Gastroesophageal sphincter (tissue), 4 donors: ENCODE measurements at regions not wholly inside any gene's neighbourhood (a gene's known extent, or its start where the extent isn't known, plus 50 kb on each side); places are given as distances from the start of the nearest gene placed in this dataset.

Source experiments
- ATAC-seq: fragments of 150-250 bp; one replicate; pipeline ENCODE4 v1.9.1; 2016; ENCODE audit warnings: mild to moderate bottlenecking, moderate library complexity
- H3K27ac ChIP-seq, 4 donors: fragments of 200-600 bp; sonication (generic) in 3 of 4; 1 replicate in 3 of 4; 2 replicates in 1 of 4; pipeline ENCODE4 v1.5.1; 2016 to 2019
- H3K27me3 ChIP-seq: fragments of 200-600 bp; sonication (generic); one replicate; pipeline ENCODE4 v1.5.1; 2019
- H3K36me3 ChIP-seq, 2 donors: fragments of 200-600 bp; sonication (generic); one replicate each; pipeline ENCODE4 v1.5.1; 2019; ENCODE audit warnings: control low read depth in 1 of 2
- H3K4me1 ChIP-seq, 3 donors: fragments of 200-600 bp; sonication (generic); 1 replicate in 2 of 3; 2 replicates in 1 of 3; pipeline ENCODE4 v1.5.1; 2016 to 2019; ENCODE audit warnings: control low read depth in 2 of 3
- H3K4me3 ChIP-seq, 2 donors: fragments of 200-600 bp; sonication (generic); one replicate each; pipeline ENCODE4 v1.5.1; 2019; ENCODE audit warnings: mild to moderate bottlenecking in 1 of 2, moderate library complexity in 1 of 2
- H3K9me3 ChIP-seq, 3 donors: fragments of 200-600 bp; sonication (generic); one replicate each; pipeline ENCODE4 v1.5.1; 2017 to 2019; ENCODE audit warnings: control low read depth in 2 of 3
- CTCF ChIP-seq, 4 experiments: fragments of 200-600 bp in 2 of 4; fragments of 450-650 bp in 2 of 4; sonication (generic) in 1 of 4; IDR thresholded peaks; one replicate each; pipeline ENCODE4 v1.5.1; 2017 to 2019; ENCODE audit warnings: antibody characterized with exemption in 4 of 4, mild to moderate bottlenecking in 2 of 4, moderate library complexity in 2 of 4
- EP300 ChIP-seq: sonication (generic); formaldehyde crosslinking; IDR thresholded peaks from one replicate; pipeline ENCODE4 v1.6.1; 2017; ENCODE audit warnings: antibody characterized with exemption, mild to moderate bottlenecking
- POLR2A ChIP-seq, 2 donors: fragments of 450-650 bp; IDR thresholded peaks; one replicate each; pipeline ENCODE4 v1.6.1; 2017; ENCODE audit warnings: antibody characterized with exemption in 2 of 2, mild to moderate bottlenecking in 2 of 2, moderate library complexity in 1 of 2
- POLR2AphosphoS5 ChIP-seq: sonication (generic); formaldehyde crosslinking; IDR thresholded peaks from one replicate; pipeline ENCODE4 v1.6.1; 2017; ENCODE audit warnings: antibody characterized with exemption
- WGBS, 2 donors: methylation state at CpG; one replicate each; pipeline ENCODE4 v1.1.5; 2018; ENCODE audit warnings: low coverage in 1 of 2; 5-methylcytosine and 5-hydroxymethylcytosine counted together

DNA sequence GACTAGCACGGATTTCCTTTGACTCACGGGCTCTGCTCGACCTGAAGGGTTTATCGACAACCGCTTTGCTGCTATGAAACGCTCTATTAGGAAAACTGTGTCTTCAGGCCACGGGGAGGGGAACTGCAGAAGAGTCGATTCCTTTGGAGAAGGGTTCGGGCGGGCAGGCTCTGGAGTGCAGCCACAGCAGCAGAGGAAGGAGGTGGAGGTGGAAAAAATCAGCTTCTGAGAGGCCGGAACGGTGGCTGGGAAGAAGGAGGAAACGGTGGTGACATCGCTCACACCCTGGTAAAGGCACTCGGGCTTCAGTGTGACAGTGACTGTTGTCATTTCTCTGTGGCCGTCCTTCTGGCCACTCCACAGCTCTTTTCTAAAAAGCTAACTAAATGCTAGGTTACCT lies 64.6 kb upstream of the MGMT start:
- Histone ChIP-seq H3K36me3 (no peaks in the 10 kb centered on the region), H3K27ac (no peak overlapping the region), H3K4me1 (peaks cover 0 to 18% (median 5%) of the 10 kb centered on the region in 3 donors), H3K4me3 (no peak overlapping the region), H3K27me3 (no peaks in the 10 kb centered on the region), H3K9me3 (no peaks in the 10 kb centered on the region)
- no peak for TF ChIP-seq EP300
- no peak for TF ChIP-seq POLR2AphosphoS5
- no peak for TF ChIP-seq POLR2A (IDR thresholded peaks at IDR 0.05)
- 67 to 84% methylated on average over 9 to 13 of the region's 16 CpGs for WGBS, 2 donors
- no peak for ATAC-seq

GRCh38 chr10:129404091-129404490 lies 63.0 kb upstream of the MGMT start:
- ATAC-seq: no peak
- Histone ChIP-seq H3K27ac (no peak overlapping the region), H3K27me3 (no peaks in the 10 kb centered on the region), H3K9me3 (no peaks in the 10 kb centered on the region), H3K4me3 (no peak overlapping the region), H3K36me3 (no peaks in the 10 kb centered on the region), H3K4me1 (peaks cover 0 to 2% (median 0%) of the 10 kb centered on the region in 3 donors)
- 90% methylated on average over 2 of the region's 13 CpGs; no CpG with 5 or more reads in 1 of the 2 donors for WGBS, 2 donors
- no peak for TF ChIP-seq CTCF (IDR thresholded peaks at IDR 0.05)
- TF ChIP-seq POLR2A (IDR thresholded peaks at IDR 0.05): no peak
- TF ChIP-seq POLR2AphosphoS5: no peak
- TF ChIP-seq EP300: no peak

DNA sequence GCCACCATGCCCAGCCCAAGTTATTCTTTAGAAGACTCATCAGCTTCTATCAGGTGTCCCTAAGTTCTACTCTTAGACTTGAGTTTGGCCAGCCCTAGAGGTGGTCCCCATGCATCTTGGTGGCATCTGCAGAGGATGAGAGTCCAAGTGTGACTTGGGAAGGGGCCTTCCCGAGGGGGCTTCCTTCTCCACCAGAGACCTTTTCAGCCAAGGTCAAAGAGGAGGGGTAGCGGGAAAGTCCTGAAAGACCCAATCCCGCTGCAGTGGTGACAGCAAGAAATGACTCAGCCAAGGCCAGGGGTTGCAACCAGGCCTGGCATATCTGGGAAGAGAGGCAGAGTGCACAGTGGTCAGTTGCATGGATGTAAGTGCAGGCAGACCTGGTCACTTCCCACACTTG lies 61.7 kb upstream of the MGMT start:
- ATAC-seq: no peak
- no CpG with 5 or more reads among the region's 3 CpGs for WGBS, 2 donors
- no peaks in the 10 kb centered on the region for H3K9me3 ChIP-seq

GRCh38 chr10:129410688-129411392 lies 56.2 kb upstream of the MGMT start:
- H3K27ac ChIP-seq: no peak overlapping the region
- H3K4me1 ChIP-seq: no peaks in the 10 kb centered on the region
- H3K4me3 ChIP-seq: no peak overlapping the region
- 58 to 63% methylated on average over 8 to 20 of the region's 20 CpGs for WGBS, 2 donors
- H3K9me3 ChIP-seq: no peaks in the 10 kb centered on the region
- no peak for TF ChIP-seq CTCF (IDR thresholded peaks at IDR 0.05)
- TF ChIP-seq POLR2AphosphoS5: no peak
- no peak for TF ChIP-seq EP300
- no peak for TF ChIP-seq POLR2A (IDR thresholded peaks at IDR 0.05)
- no peak for ATAC-seq
- H3K36me3 ChIP-seq: no peaks in the 10 kb centered on the region
- peaks cover 11% of the 10 kb centered on the region for H3K27me3 ChIP-seq

More for the DNA sequence above, 61.7 kb upstream of the MGMT start:
- no peak overlapping the region for H3K27ac ChIP-seq
- no peaks in the 10 kb centered on the region for H3K4me1 ChIP-seq
- H3K27me3 ChIP-seq: no peaks in the 10 kb centered on the region
- H3K36me3 ChIP-seq: no peaks in the 10 kb centered on the region
- TF ChIP-seq POLR2AphosphoS5 (no peak), EP300 (no peak), CTCF (IDR thresholded peaks at IDR 0.05) (no peak), POLR2A (IDR thresholded peaks at IDR 0.05) (no peak)
- H3K4me3 ChIP-seq: no peak overlapping the region

- Histone ChIP-seq H3K4me3 (no peak overlapping the region), H3K4me1 (no peaks in the 10 kb centered on the region), H3K36me3 (no peaks in the 10 kb centered on the region), H3K9me3 (no peaks in the 10 kb centered on the region), H3K27ac (no peak overlapping the region), H3K27me3 (peaks cover 11% of the 10 kb centered on the region)
- TF ChIP-seq POLR2AphosphoS5 (no peak), EP300 (no peak), CTCF (IDR thresholded peaks at IDR 0.05) (no peak), POLR2A (IDR thresholded peaks at IDR 0.05) (no peak)
- no peak for ATAC-seq
- 95 to 100% methylated on average over 1 to 6 of the region's 8 CpGs for WGBS, 2 donors
Measured at GRCh38 chr10:129411393-129411705, 55.7 kb upstream of the MGMT start.
